GM19240 (cell line): ENCODE measurements at regions not wholly inside any gene's neighbourhood (a gene's known extent, or its start where the extent isn't known, plus 50 kb on each side); places are given as distances from the start of the nearest gene placed in this dataset.

Source experiments
- DNase-seq: peaks from one replicate; pipeline ENCODE4 v3.0.0; 2011; ENCODE audit warnings: low spot score; ENCODE audit not compliant: insufficient read length

DNA sequence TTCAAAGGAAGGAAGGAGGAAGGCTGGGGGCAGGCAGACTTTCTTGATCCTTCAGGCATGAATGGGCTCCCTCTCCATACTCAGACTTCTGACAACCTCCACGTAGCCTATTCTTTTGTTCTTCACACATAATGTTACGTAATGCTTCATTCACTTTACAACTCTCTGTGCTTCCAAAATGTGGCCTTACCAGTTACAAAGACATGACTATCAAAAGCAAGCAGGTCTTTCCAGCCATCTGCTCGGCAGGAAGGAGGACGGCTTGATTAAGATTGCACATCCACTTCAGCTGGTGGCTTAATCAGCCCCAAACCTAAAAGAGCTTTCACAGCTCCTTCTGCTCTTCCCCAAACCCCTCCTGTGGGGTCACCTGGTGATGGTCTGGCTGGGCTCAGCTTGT lies 263.2 kb downstream of the XXYLT1 start:
- DNase-seq, result no peak

DNA sequence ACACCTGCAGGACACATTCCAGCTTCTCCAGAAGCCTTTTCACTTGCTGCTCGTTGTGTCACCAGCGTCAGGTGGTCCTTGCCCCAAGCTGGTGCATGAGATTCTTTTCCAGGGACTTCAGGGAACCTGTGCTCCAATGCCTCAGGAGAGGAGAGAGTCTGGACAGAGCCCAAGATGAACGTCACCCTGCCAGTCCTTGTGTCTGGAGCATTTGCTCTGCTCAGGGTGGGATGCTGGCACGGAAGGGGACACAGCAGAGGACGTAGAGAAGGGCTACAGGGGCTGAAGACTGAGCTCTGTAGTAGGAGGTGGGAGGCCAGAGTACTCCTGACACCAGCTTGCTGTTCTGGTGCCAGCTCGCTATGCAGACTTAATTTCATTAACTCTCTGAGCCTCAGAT lies 262.1 kb downstream of the XXYLT1 start:
- no peak for DNase-seq

DNA sequence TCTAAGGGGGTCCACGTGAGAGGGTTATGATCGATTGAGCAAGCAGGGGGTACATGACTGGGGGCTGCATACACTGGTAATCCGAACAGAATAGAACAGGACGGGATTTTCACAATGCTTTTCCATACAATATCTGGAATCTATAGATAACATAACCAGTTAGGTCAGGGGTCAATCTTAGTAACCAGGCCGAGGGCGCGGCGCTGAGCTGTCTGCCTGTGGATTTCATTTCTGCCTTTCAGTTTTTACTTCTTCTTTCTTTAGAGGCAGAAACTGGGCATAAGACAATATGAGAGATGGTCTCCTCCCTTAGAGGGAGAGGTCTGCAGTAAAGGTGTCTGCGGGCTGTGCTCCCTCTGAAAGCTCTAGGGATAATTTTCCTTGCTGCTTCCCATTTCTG lies 261.3 kb downstream of the XXYLT1 start:
- no peak for DNase-seq

DNA sequence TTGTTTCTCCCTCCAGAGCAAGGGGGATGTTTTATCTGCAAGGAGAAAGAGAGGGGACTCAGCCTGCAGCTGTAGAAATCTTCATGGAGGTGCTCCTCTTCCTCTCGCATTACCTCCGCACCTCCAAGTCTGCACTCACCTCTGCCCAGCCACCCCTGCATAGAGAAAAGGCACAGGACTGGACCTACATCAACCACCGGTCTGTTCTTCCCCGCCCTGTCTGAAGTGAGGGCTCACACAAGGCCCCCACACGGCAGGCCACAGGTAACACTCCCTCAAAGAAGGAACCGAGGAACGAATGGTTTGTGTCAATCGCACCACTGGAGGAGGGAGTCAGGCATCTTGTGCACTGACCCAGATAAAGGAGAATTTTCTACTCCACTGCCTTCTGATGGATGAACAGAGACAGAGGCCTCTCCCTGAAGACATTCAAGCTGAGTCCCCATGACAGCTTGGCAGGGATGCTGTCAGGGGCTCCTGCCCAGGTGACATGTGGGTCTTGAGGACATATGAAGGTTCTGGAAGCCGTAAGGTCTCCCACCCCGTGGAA lies 260.3 kb downstream of the XXYLT1 start:
- no peak for DNase-seq

- DNase-seq, result no peak
Observed at GRCh38 chr3:195011231-195011834, 259.6 kb downstream of the XXYLT1 start.

- DNase-seq, result no peak
Observed at GRCh38 chr3:195012100-195012499, 258.9 kb downstream of the XXYLT1 start.

DNA sequence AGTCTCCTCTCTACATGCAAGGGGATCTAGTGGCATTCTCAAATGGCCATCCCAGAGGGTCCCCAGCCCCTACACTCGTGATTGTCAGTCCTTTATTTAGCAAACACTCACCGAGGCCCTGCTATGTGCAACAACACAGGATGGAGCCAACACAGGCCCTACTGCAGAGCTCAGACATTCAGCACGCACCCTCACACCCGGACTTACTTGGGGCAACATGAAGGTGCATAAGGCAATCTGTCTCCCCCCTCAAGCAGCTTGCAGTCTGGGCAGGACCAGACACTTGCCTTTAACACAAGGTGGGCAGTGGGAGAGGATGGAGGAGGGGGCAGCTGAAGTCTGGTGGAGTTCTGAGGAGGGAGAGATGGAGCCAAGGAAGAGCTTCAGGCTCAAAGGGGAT lies 258.4 kb downstream of the XXYLT1 start:
- DNase-seq, result no peak

DNA sequence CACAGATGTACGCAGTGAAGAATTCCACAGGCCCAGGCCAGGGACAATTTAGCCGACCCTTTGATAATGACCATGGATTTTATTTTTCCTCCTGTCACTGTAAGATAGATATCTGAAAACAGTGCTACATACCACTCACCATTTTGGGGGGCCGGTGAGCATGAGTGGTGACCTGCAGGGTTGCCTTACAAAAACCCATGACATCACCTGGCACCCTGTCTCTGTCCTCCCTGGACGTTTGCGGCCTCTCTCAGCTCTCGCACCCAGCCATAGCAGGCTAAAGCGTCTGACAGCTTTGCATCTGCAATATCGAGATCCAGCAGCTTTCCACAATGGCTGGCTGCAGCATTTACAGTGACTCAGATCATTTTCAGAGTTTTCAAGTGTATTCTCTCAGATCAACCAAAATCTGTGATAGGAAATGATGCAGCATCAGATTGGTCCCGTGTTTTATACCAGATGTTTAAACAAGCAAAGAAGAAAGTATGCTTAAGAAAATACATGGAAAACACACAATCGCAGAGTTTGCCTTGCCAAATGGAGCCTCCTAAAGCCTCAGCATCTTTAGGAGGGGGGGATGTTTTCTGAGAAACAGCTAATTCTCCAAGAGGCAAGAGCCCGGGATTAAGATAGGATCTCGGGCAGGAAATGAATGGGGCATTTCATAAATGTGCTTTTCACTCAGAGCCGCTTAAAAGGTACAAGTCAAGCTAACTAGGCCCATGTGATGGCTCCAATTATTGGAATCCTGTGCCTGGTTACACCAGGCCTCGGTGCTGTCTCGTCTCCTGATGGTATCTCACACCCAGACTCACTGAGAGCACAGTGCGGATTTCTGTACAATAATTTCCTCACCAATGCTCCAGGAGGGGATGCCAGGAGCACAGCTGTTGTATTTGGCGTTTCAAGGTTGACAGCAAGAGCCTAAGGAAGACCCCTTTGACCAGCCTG lies 257.3 kb downstream of the XXYLT1 start:
- no peak for DNase-seq

DNA sequence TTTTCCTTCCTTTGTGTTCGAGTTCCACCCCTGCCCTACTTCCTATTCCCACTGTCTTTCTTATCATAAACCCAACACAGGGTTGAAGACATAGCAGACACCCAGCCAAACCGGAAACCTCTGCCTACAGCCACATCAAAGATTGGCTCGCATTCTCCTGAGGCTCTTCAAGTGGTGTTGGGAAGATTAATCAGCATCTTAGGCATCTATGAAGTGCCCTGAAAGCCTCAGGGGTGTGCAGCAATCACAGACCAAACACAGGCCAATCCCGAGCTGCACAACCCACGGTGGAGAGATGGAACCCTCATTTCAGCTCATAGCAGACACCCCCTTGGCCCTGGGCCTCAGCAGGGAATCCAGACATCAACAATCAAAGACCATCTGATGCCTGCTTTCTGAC lies 255.9 kb downstream of the XXYLT1 start:
- no peak for DNase-seq

DNA sequence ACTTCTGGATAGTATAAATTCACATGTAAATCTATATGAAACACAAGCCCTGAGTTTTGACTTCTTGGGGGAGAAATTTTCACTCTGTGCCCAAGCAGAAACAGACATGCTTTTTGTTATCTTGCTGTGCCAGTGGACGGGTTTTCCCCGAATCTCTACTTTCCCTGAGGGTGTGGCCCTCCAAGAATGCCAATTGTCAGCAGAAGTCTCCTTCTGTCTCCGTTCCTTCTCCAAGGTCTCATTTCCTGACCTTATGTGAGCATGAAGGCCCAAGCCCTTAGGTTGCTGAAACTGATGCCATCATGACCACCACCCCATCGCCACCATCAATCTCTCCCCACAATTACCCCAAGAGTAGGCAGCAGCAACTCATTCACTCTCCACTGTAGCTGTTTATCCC lies 253.8 kb downstream of the XXYLT1 start:
- no peak for DNase-seq
